ENCODE measurements at regions not wholly inside any gene's neighbourhood (a gene's known extent, or its start where the extent isn't known, plus 50 kb on each side); places are given as distances from the start of the nearest gene placed in this dataset.

DNA sequence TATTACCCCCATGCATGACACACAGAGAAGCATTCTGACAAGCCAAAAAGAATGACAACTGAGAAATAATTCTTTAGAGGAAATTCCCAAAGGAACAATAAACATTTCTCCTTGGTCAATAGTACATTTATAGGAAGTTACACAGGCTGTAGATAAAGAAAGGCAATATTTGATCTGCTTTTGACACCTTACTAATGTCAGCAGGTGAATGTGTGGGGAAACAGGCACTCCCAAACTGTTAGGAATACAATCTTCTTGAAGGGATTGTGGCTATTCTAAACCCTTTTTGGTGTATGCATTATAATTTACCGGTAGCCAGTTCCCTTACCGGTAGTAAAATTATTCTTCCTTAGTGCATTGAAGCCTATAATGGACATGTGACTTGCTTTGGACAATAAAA lies 116.1 kb upstream of the FTMT start:
- TF ChIP-seq EZH2 (IDR thresholded peaks at IDR 0.05; ENCODE audit: low read depth), result no peak
- TF ChIP-seq, protein P1, sequence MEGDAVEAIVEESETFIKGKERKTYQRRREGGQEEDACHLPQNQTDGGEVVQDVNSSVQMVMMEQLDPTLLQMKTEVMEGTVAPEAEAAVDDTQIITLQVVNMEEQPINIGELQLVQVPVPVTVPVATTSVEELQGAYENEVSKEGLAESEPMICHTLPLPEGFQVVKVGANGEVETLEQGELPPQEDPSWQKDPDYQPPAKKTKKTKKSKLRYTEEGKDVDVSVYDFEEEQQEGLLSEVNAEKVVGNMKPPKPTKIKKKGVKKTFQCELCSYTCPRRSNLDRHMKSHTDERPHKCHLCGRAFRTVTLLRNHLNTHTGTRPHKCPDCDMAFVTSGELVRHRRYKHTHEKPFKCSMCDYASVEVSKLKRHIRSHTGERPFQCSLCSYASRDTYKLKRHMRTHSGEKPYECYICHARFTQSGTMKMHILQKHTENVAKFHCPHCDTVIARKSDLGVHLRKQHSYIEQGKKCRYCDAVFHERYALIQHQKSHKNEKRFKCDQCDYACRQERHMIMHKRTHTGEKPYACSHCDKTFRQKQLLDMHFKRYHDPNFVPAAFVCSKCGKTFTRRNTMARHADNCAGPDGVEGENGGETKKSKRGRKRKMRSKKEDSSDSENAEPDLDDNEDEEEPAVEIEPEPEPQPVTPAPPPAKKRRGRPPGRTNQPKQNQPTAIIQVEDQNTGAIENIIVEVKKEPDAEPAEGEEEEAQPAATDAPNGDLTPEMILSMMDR (conservative IDR thresholded peaks at IDR 0.05), result no peak
